Central memory CD8-positive, alpha-beta T cell (primary cell): ENCODE measurements at regions not wholly inside any gene's neighbourhood (a gene's known extent, or its start where the extent isn't known, plus 50 kb on each side); places are given as distances from the start of the nearest gene placed in this dataset.
"Not testable (repeated sequence)": the region's sequence is repeated elsewhere in the genome, so short reads cannot be mapped to it uniquely, and the experiment has no call there.

Source experiments
- ATAC-seq: fragments of 150-1000 bp; cut with Tn5 transposase; replicated peaks from 2 replicates; pipeline ENCODE4 v1.10.0; 2022; ENCODE audit warnings: mild to moderate bottlenecking, moderate FRiP score, moderate number of reproducible peaks; ENCODE audit not compliant: poor library complexity, severe bottlenecking; ENCODE audit errors: extremely low read depth
- DNase-seq, 2 donors: peaks; one replicate each; pipeline ENCODE4 v3.0.0; 2021; ENCODE audit warnings: low spot score in 2 of 2
- H3K27ac Mint-ChIP-seq: one replicate; pipeline ENCODE4 v1.8.0; 2022; ENCODE audit warnings: low read depth, mild to moderate bottlenecking, moderate library complexity, mixed read lengths
- H3K27me3 Mint-ChIP-seq: one replicate; pipeline ENCODE4 v1.8.0; 2022; ENCODE audit warnings: mixed read lengths
- H3K36me3 Mint-ChIP-seq: one replicate; pipeline ENCODE4 v1.8.0; 2022; ENCODE audit warnings: mild to moderate bottlenecking, moderate library complexity, mixed read lengths; ENCODE audit not compliant: insufficient read depth
- H3K4me1 Mint-ChIP-seq: one replicate; pipeline ENCODE4 v1.8.0; 2022; ENCODE audit warnings: mixed read lengths
- H3K4me3 Mint-ChIP-seq: one replicate; pipeline ENCODE4 v1.8.0; 2022; ENCODE audit warnings: mild to moderate bottlenecking, moderate library complexity, mixed read lengths
- H3K9me3 Mint-ChIP-seq: one replicate; pipeline ENCODE4 v1.8.0; 2022; ENCODE audit warnings: mixed read lengths

GRCh38 chr17:73906896-73907870 lies 262.9 kb upstream of the SDK2 start:
- H3K27ac Mint-ChIP-seq: no peak overlapping the region
- no peaks in the 10 kb centered on the region for H3K36me3 Mint-ChIP-seq

GRCh38 chr17:73909186-73909585 lies 264.9 kb upstream of the SDK2 start:
- DNase-seq: no peak
- Mint-ChIP-seq H3K36me3 (no peaks in the 10 kb centered on the region), H3K4me3 (no peak overlapping the region), H3K4me1 (no peaks in the 10 kb centered on the region), H3K27me3 (peaks cover 55% of the 10 kb centered on the region), H3K27ac (no peak overlapping the region), H3K9me3 (no peaks in the 10 kb centered on the region)
- no peak for ATAC-seq

More at GRCh38 chr17:73906896-73907870, 262.9 kb upstream of the SDK2 start:
- Mint-ChIP-seq H3K9me3 (no peaks in the 10 kb centered on the region), H3K27me3 (peaks cover 55% of the 10 kb centered on the region), H3K4me3 (no peak overlapping the region), H3K4me1 (no peaks in the 10 kb centered on the region)
- no peak for ATAC-seq
- no peak for DNase-seq

GRCh38 chr17:73910206-73910605 lies 266.0 kb upstream of the SDK2 start:
- DNase-seq: no peak
- Mint-ChIP-seq H3K27ac (no peak overlapping the region), H3K36me3 (no peaks in the 10 kb centered on the region), H3K9me3 (peaks cover 2% of the 10 kb centered on the region), H3K27me3 (peaks cover 62% of the 10 kb centered on the region), H3K4me3 (no peak overlapping the region), H3K4me1 (no peaks in the 10 kb centered on the region)
- no peak for ATAC-seq

GRCh38 chr17:73910821-73911515 lies 266.7 kb upstream of the SDK2 start:
- Mint-ChIP-seq H3K27ac (no peak overlapping the region), H3K27me3 (peaks cover 69% of the 10 kb centered on the region), H3K4me1 (no peaks in the 10 kb centered on the region), H3K9me3 (peaks cover 6% of the 10 kb centered on the region), H3K36me3 (no peaks in the 10 kb centered on the region), H3K4me3 (no peak overlapping the region)
- DNase-seq (no peak), ATAC-seq (no peak)

- H3K4me1 Mint-ChIP-seq: no peaks in the 10 kb centered on the region
- ATAC-seq (no peak), DNase-seq (no peak)
- H3K36me3 Mint-ChIP-seq: no peaks in the 10 kb centered on the region
- peaks cover 78% of the 10 kb centered on the region for H3K27me3 Mint-ChIP-seq
- peaks cover 6% of the 10 kb centered on the region for H3K9me3 Mint-ChIP-seq
- no peak overlapping the region for H3K4me3 Mint-ChIP-seq
- H3K27ac Mint-ChIP-seq: no peak overlapping the region
Observed at GRCh38 chr17:73911726-73912372, 267.6 kb upstream of the SDK2 start.

- ATAC-seq (no peak), DNase-seq (no peak)
- H3K9me3 Mint-ChIP-seq: peaks cover 6% of the 10 kb centered on the region
- no peaks in the 10 kb centered on the region for H3K36me3 Mint-ChIP-seq
- peaks cover 83% of the 10 kb centered on the region for H3K27me3 Mint-ChIP-seq
- no peak overlapping the region for H3K27ac Mint-ChIP-seq
- H3K4me1 Mint-ChIP-seq: no peaks in the 10 kb centered on the region
- H3K4me3 Mint-ChIP-seq: no peak overlapping the region
Observed at GRCh38 chr17:73912373-73912746, 268.1 kb upstream of the SDK2 start.

- Mint-ChIP-seq H3K9me3 (peaks cover 6% of the 10 kb centered on the region), H3K27me3 (peaks cover 84% of the 10 kb centered on the region), H3K36me3 (no peaks in the 10 kb centered on the region), H3K4me3 (no peak overlapping the region), H3K4me1 (no peaks in the 10 kb centered on the region), H3K27ac (no peak overlapping the region)
- DNase-seq (no peak), ATAC-seq (no peak)
Observed at GRCh38 chr17:73914536-73915274, 270.5 kb upstream of the SDK2 start.

GRCh38 chr17:73919033-73919432 lies 274.8 kb upstream of the SDK2 start:
- not testable (repeated sequence) for DNase-seq, ATAC-seq, H3K9me3 Mint-ChIP-seq, H3K4me3 Mint-ChIP-seq, H3K27ac Mint-ChIP-seq, H3K36me3 Mint-ChIP-seq, H3K4me1 Mint-ChIP-seq
- H3K27me3 Mint-ChIP-seq: peaks cover 78% of the 10 kb centered on the region

GRCh38 chr17:73921306-73921705 lies 277.1 kb upstream of the SDK2 start:
- H3K9me3 Mint-ChIP-seq: no peaks in the 10 kb centered on the region
- DNase-seq (no peak), ATAC-seq (no peak)
- peaks cover 60% of the 10 kb centered on the region for H3K27me3 Mint-ChIP-seq
- no peak overlapping the region for H3K4me3 Mint-ChIP-seq
- no peaks in the 10 kb centered on the region for H3K36me3 Mint-ChIP-seq
- H3K27ac Mint-ChIP-seq: no peak overlapping the region
- peaks cover 6% of the 10 kb centered on the region for H3K4me1 Mint-ChIP-seq

GRCh38 chr17:73924114-73924908 lies 279.2 kb upstream of the RPL38 start:
- H3K36me3 Mint-ChIP-seq: no peaks in the 10 kb centered on the region

GRCh38 chr17:73924909-73925186 lies 278.6 kb upstream of the RPL38 start:
- H3K9me3 Mint-ChIP-seq: no peaks in the 10 kb centered on the region
- DNase-seq (no peak), ATAC-seq (no peak)
- H3K4me3 Mint-ChIP-seq: no peak overlapping the region
- H3K36me3 Mint-ChIP-seq: no peaks in the 10 kb centered on the region
- H3K27me3 Mint-ChIP-seq: peaks cover 44% of the 10 kb centered on the region
- H3K4me1 Mint-ChIP-seq: peaks cover 6% of the 10 kb centered on the region
- no peak overlapping the region for H3K27ac Mint-ChIP-seq

More at GRCh38 chr17:73924114-73924908, 279.2 kb upstream of the RPL38 start:
- peaks cover 46% of the 10 kb centered on the region for H3K27me3 Mint-ChIP-seq
- H3K4me3 Mint-ChIP-seq: no peak overlapping the region
- H3K9me3 Mint-ChIP-seq: no peaks in the 10 kb centered on the region
- no peak for DNase-seq
- H3K4me1 Mint-ChIP-seq: peaks cover 6% of the 10 kb centered on the region
- no peak for ATAC-seq
- no peak overlapping the region for H3K27ac Mint-ChIP-seq
